Spinal cord (tissue), 9 donors: ENCODE measurements at regions not wholly inside any gene's neighbourhood (a gene's known extent, or its start where the extent isn't known, plus 50 kb on each side); places are given as distances from the start of the nearest gene placed in this dataset.
A peak's percentile ranks its signal among the peaks of the same experiment; 100 is the strongest.

Experiments used
- DNase-seq, 6 donors: peaks; one replicate each; pipeline versions ENCODE4 v3.0.0 to v3.0.0-alpha.2; 2013 to 2015; ENCODE audit warnings: low spot score in 6 of 6, low read depth in 4 of 6
- H3K27ac ChIP-seq: one replicate; pipeline ENCODE4 v1.5.1; 2013; ENCODE audit warnings: low read depth, low read length, control low read depth
- H3K27me3 ChIP-seq: one replicate; pipeline ENCODE4 v1.6.1; 2013; ENCODE audit warnings: low read length; ENCODE audit not compliant: control insufficient read depth, insufficient read depth
- H3K36me3 ChIP-seq: one replicate; pipeline ENCODE4 v1.6.1; 2013; ENCODE audit warnings: low read length; ENCODE audit not compliant: control insufficient read depth, insufficient read depth
- H3K4me1 ChIP-seq: one replicate; pipeline ENCODE4 v1.6.1; 2013; ENCODE audit warnings: low read length; ENCODE audit not compliant: control insufficient read depth, insufficient read depth
- H3K4me3 ChIP-seq: one replicate; pipeline ENCODE4 v1.5.1; 2013; ENCODE audit warnings: low read depth, low read length, control low read depth
- H3K9me3 ChIP-seq: one replicate; pipeline ENCODE4 v1.6.1; 2013; ENCODE audit warnings: low read length; ENCODE audit not compliant: control insufficient read depth, insufficient read depth
- WGBS: methylation state at CpG from one replicate; pipeline ENCODE4 v1.1.5; 2013; ENCODE audit warnings: missing lambda C conversion rate; ENCODE audit not compliant: insufficient coverage; 5-methylcytosine and 5-hydroxymethylcytosine counted together
- donor health status: healthy.

DNA sequence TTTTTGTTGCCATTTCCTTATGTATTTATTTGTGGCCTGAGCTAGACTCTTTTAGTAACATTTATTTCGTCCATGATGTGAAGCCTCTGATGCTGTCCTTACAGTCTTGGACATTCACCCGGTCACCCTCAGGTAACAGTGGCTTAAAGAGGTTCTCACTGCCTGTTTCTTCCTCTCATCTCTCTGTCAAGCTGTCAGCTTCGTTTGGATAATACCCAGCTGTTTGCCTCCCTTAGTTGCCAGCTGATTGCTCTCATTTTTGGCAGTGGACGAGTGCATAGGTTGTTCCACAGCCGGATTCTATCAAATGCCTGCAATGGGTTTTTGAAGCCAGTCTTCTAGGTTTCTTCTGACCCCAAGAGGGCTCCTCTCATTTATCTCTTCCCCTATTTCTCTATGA is 427.7 kb downstream of the MED10 start:
- Histone ChIP-seq H3K27me3 (no peaks in the 10 kb centered on the region), H3K4me1 (peaks cover 4% of the 10 kb centered on the region), H3K4me3 (no peak overlapping the region), H3K27ac (no peak overlapping the region), H3K36me3 (no peaks in the 10 kb centered on the region), H3K9me3 (no peaks in the 10 kb centered on the region)
- DNase-seq, result peak in 1 of 6 donors; percentile 14
- 84% methylated on average over 5 of the region's 5 CpGs for WGBS

DNA sequence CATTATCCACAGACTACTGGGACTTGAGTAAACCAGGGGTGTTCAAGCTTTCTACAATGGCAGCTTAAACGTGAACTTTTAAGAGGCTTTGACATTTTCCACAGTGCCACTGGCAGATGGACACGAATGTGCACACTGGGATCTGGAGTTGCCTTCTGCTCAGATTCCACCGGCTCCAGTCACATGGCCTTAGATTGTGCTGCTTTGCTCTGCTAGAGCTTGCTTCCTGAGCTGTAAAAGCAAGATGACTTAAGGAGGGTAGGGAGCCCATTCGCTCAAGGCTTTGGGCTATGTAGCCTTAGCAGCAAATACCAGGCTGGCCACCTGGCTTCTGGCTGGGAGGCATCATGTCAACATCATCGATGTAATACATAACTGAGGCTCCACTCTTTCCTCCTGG is 436.9 kb downstream of the MED10 start:
- Histone ChIP-seq H3K4me3 (no peak overlapping the region), H3K27ac (no peak overlapping the region), H3K36me3 (no peaks in the 10 kb centered on the region), H3K9me3 (no peaks in the 10 kb centered on the region), H3K4me1 (no peaks in the 10 kb centered on the region), H3K27me3 (no peaks in the 10 kb centered on the region)
- WGBS, result 84% methylated on average over 3 of the region's 5 CpGs
- DNase-seq, result peak in 1 of 6 donors; percentile 31

DNA sequence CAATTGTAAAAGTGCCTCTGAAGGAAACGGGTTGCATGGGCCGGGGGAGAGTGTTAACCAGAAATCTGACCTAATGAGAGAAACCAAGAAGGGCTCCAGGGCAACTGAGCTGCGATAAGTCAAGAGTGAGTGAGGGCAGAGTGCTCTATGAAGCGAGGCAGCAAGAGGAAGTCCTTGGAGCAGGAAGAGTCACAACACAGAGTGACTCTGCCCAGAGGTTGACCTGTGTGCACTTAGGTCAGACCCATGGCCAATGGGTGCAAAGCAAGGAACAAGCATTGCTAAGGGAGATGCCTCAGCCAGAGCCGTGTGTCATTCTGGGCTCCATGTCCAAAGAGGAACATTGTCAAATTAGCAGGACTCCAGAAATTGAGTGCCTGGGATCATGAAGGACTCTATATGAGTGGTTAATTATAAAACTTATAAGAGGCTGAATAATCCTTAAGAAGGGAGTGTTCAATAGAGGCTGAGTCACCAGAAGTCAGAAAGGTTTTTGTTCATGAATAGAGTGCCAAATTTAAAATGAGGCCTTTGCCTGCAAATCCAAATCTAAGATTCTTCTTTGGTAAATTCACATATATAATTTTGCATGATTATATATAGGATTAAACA is 438.5 kb downstream of the MED10 start:
- no peak overlapping the region for H3K27ac ChIP-seq
- no peak overlapping the region for H3K4me3 ChIP-seq
- H3K27me3 ChIP-seq, result no peaks in the 10 kb centered on the region
- 97% methylated on average over 5 of the region's 5 CpGs for WGBS
- H3K4me1 ChIP-seq, result no peaks in the 10 kb centered on the region
- no peak for DNase-seq
- no peaks in the 10 kb centered on the region for H3K36me3 ChIP-seq
- H3K9me3 ChIP-seq, result no peaks in the 10 kb centered on the region

DNA sequence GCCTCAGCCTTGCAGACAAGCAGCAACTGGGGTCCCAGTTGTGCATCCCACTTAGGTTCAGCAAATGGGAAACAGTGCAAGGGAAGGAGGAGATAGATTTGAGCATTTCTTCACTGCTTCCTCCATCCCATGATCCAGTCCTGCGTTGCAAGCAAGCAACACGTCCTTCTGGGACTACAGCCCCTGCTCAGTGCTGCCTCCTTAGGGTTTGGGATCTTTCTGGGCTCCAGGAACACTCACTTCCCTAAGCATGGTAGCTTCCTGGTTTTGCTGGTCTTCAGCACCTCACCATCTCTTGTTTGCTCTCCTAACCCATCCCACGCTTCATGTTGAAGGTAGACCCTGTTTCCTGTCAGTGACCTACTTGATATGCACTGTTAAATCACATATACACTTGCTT is 444.7 kb downstream of the MED10 start:
- H3K27me3 ChIP-seq, result no peaks in the 10 kb centered on the region
- H3K36me3 ChIP-seq, result no peaks in the 10 kb centered on the region
- H3K27ac ChIP-seq, result no peak overlapping the region
- H3K9me3 ChIP-seq, result no peaks in the 10 kb centered on the region
- no peaks in the 10 kb centered on the region for H3K4me1 ChIP-seq
- no peak for DNase-seq
- 92% methylated on average over 2 of the region's 3 CpGs for WGBS
- H3K4me3 ChIP-seq, result no peak overlapping the region

DNA sequence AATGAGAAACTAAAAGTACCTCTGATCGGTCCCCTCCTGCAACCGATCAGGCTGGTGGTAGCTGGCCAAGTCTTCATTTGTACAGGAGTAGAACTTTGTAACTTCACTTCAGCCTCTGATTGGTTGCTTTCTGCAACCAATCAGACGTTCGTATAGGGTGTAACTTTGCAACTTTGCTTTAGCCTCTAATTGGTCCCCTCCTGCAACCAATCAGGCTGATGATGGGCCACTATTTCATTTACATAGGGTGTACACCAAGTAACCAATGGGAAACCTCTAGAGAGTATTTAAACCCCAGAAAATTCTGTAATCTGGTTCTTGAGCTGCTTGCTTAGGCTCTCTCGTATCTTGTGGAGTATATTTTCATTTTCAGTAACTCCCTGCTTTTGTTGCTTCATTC is 445.5 kb downstream of the MED10 start:
- WGBS, result 100% methylated on average over 5 of the region's 5 CpGs

DNA sequence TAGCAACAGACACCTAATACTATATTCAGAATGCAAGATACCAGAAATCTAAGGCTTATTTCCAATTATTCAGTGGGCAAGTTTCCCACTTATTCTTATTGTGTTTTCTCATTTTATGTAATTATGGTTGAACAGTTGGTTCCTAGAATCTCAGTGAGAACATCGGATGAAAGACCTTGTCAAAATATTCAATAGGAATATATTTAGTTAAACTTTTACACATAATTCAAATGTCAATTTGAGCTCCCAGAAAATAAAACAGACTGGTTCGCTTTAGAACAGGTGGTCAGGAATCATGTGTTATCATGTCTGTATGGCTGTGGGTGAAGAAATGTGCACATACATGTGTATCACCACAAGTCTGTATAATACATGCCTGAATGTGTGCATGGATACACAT is 447.8 kb downstream of the MED10 start:
- no peaks in the 10 kb centered on the region for H3K9me3 ChIP-seq
- no CpG with 5 or more reads among the region's 2 CpGs for WGBS
- no peaks in the 10 kb centered on the region for H3K27me3 ChIP-seq
- H3K4me3 ChIP-seq, result no peak overlapping the region
- H3K27ac ChIP-seq, result no peak overlapping the region
- peak in 1 of 6 donors; percentile 87 for DNase-seq
- H3K36me3 ChIP-seq, result no peaks in the 10 kb centered on the region
- no peaks in the 10 kb centered on the region for H3K4me1 ChIP-seq

More for the DNA sequence above, 445.5 kb downstream of the MED10 start:
- no peaks in the 10 kb centered on the region for H3K36me3 ChIP-seq
- no peaks in the 10 kb centered on the region for H3K9me3 ChIP-seq
- no peak overlapping the region for H3K27ac ChIP-seq
- DNase-seq, result no peak
- no peaks in the 10 kb centered on the region for H3K27me3 ChIP-seq
- H3K4me1 ChIP-seq, result no peaks in the 10 kb centered on the region
- no peak overlapping the region for H3K4me3 ChIP-seq

DNA sequence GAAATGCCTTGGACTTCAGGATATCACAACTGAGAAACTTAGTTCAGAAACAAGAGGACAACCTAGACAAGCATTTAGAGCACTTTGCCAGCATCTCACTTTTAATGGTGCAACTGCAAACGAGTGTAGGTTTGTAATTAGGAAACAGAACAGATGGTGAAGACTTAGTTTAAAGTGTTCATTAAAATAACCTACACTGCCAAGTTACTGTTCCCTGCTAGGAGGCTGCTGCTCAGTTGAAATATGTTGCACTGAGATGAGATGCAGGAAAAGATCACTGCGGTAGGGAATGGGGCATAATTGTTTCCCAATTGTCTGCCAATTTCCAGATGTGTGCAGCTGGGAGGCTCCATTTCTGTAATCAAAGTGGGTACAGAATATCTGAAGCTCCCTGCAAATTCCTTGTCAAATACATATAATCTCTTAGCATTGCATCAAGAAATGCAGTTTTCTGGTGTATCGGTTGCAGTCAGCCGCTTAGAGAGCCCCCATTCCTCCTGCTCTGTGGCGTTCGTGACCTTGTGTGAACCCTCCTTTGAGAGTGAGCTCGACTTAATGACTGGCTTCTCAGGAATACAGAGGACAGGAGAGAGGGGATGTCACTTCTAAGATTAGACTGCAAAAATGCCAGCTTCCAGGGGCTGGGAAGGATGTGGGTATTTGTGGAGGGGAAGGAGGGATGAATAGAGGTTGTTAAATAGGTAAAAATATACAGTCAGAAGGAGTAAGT is 448.9 kb downstream of the MED10 start:
- Histone ChIP-seq H3K27me3 (no peaks in the 10 kb centered on the region), H3K9me3 (no peaks in the 10 kb centered on the region), H3K4me1 (no peaks in the 10 kb centered on the region), H3K4me3 (no peak overlapping the region), H3K36me3 (no peaks in the 10 kb centered on the region), H3K27ac (no peak overlapping the region)
- whole genome bisulfite sequencing, result 29% methylated on average over 6 of the region's 7 CpGs
- DNase-seq, result peak in 2 of 6 donors; percentile 88 to 92

DNA sequence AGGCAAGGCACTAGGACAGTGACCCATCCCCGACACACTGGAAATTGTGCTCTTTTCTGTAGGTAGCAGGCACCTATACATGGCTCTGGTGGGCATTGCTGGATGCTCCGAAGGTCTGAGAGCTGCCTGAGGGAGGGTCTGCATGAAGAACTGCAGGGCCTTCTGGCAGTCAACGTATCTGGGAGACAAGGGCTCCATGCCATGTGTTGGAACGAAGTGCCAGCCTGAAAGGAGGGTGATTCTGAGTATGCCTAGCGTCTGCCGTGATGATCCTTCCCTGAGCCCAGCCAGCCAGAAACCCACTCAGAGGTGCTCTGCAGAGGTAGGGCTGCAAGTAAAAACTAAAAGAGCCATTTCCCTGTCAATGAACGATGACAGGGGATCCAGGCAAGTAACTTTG is 453.2 kb downstream of the MED10 start:
- Histone ChIP-seq H3K4me1 (no peaks in the 10 kb centered on the region), H3K9me3 (no peaks in the 10 kb centered on the region), H3K27me3 (no peaks in the 10 kb centered on the region), H3K36me3 (no peaks in the 10 kb centered on the region), H3K27ac (no peak overlapping the region), H3K4me3 (no peak overlapping the region)
- peak in 2 of 6 donors; percentile 38 to 58 for DNase-seq
- 57% methylated on average over 7 of the region's 7 CpGs for WGBS

DNA sequence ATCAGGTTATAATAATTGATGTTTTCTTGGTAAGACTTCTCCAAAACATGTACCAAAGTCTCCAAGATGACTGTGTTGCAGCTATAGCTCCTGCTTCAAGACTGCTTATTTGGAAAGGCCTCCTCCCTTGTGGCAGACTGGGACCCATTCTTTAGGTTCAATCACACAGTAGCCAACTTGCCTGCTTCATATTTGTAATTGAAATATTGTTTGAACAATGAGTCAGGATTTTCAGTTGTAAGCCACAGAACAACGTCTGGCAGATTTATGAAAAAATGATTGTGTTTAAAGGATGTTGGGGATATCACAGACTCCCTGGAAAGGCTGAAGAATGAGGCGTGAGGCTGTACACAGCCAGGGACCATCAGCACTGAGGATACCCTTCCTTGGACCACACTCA is 458.9 kb downstream of the MED10 start:
- WGBS, result 87% methylated on average over 2 of the region's 2 CpGs
- no peaks in the 10 kb centered on the region for H3K4me1 ChIP-seq
- no peaks in the 10 kb centered on the region for H3K9me3 ChIP-seq
- DNase-seq, result no peak
- no peaks in the 10 kb centered on the region for H3K36me3 ChIP-seq
- no peak overlapping the region for H3K4me3 ChIP-seq
- H3K27me3 ChIP-seq, result no peaks in the 10 kb centered on the region
- no peak overlapping the region for H3K27ac ChIP-seq

DNA sequence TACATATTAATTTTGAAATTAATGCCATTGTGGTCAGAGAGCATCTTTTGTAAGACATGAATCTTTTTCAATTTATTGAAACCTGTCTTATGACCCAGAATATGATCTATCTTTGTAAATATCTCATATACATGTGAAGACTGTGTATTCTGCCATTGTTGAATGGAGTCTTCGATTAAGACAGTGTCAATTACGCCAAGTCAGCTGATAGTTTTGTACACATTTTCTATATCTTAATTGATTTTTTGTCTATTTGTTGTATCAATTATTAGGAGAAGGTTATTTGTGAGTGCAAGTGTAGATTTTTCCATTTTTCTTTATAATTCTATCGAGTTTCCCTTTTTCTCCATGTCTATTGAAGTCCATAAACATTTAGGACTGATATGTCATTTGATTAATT is 471.6 kb downstream of the MED10 start:
- no peaks in the 10 kb centered on the region for H3K27me3 ChIP-seq
- WGBS, result no CpG with 5 or more reads among the region's 3 CpGs
- H3K27ac ChIP-seq, result no peak overlapping the region
- H3K4me1 ChIP-seq, result no peaks in the 10 kb centered on the region
- no peak overlapping the region for H3K4me3 ChIP-seq
- H3K36me3 ChIP-seq, result no peaks in the 10 kb centered on the region
- DNase-seq, result no peak
- H3K9me3 ChIP-seq, result no peaks in the 10 kb centered on the region
